ENCODE measurements at regions not wholly inside any gene's neighbourhood (a gene's known extent, or its start where the extent isn't known, plus 50 kb on each side); places are given as distances from the start of the nearest gene placed in this dataset.

GRCh38 chr2:15784886-15785801 lies 155.2 kb upstream of the MYCN start:
- no peak for TF ChIP-seq CTCF (IDR thresholded peaks at IDR 0.05; ENCODE audit: control insufficient read depth, extremely low read depth, insufficient read depth)
- no peak overlapping the region for H3K4me3 ChIP-seq (ENCODE audit: low read depth, low read length)
- no peak for DNase-seq (ENCODE audit: low read depth)

GRCh38 chr2:15786003-15786654 lies 154.2 kb upstream of the MYCN start:
- no peak for TF ChIP-seq CTCF (IDR thresholded peaks at IDR 0.05; ENCODE audit: control insufficient read depth, extremely low read depth, insufficient read depth)
- H3K4me3 ChIP-seq (ENCODE audit: low read depth, low read length): no peak overlapping the region
- no peak for DNase-seq (ENCODE audit: low read depth)

- TF ChIP-seq CTCF (IDR thresholded peaks at IDR 0.05; ENCODE audit: control insufficient read depth, extremely low read depth, insufficient read depth): no peak
- no peak for DNase-seq (ENCODE audit: low read depth)
- H3K4me3 ChIP-seq (ENCODE audit: low read depth, low read length): no peak overlapping the region
Measured at GRCh38 chr2:15786901-15787300, 153.4 kb upstream of the MYCN start.

GRCh38 chr2:15787535-15788454 lies 152.6 kb upstream of the MYCN start:
- no peak overlapping the region for H3K4me3 ChIP-seq (ENCODE audit: low read depth, low read length)
- TF ChIP-seq CTCF (IDR thresholded peaks at IDR 0.05; ENCODE audit: control insufficient read depth, extremely low read depth, insufficient read depth): no peak
- DNase-seq (ENCODE audit: low read depth): no peak

- no peak for TF ChIP-seq CTCF (IDR thresholded peaks at IDR 0.05; ENCODE audit: control insufficient read depth, extremely low read depth, insufficient read depth)
- no peak overlapping the region for H3K4me3 ChIP-seq (ENCODE audit: low read depth, low read length)
- DNase-seq (ENCODE audit: low read depth): no peak
Measured at GRCh38 chr2:15788455-15788829, 151.9 kb upstream of the MYCN start.

GRCh38 chr2:15788830-15789229 lies 151.5 kb upstream of the MYCN start:
- no peak for TF ChIP-seq CTCF (IDR thresholded peaks at IDR 0.05; ENCODE audit: control insufficient read depth, extremely low read depth, insufficient read depth)
- no peak for DNase-seq (ENCODE audit: low read depth)
- H3K4me3 ChIP-seq (ENCODE audit: low read depth, low read length): no peak overlapping the region

Measured in LNCaP clone FGC (cell line).